ENCODE measurements at regions not wholly inside any gene's neighbourhood (a gene's known extent, or its start where the extent isn't known, plus 50 kb on each side); places are given as distances from the start of the nearest gene placed in this dataset.

GRCh38 chr18:78390348-78390951 lies 589.2 kb upstream of the SALL3 start:
- TF ChIP-seq, protein P1, sequence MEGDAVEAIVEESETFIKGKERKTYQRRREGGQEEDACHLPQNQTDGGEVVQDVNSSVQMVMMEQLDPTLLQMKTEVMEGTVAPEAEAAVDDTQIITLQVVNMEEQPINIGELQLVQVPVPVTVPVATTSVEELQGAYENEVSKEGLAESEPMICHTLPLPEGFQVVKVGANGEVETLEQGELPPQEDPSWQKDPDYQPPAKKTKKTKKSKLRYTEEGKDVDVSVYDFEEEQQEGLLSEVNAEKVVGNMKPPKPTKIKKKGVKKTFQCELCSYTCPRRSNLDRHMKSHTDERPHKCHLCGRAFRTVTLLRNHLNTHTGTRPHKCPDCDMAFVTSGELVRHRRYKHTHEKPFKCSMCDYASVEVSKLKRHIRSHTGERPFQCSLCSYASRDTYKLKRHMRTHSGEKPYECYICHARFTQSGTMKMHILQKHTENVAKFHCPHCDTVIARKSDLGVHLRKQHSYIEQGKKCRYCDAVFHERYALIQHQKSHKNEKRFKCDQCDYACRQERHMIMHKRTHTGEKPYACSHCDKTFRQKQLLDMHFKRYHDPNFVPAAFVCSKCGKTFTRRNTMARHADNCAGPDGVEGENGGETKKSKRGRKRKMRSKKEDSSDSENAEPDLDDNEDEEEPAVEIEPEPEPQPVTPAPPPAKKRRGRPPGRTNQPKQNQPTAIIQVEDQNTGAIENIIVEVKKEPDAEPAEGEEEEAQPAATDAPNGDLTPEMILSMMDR (IDR thresholded peaks at IDR 0.05; ENCODE audit: low read length, missing control alignments) = no peak
- DNase-seq (ENCODE audit: low read depth) = no peak
- no peak overlapping the region for H3K4me3 ChIP-seq (replicated peaks; ENCODE audit: low read depth, low read length)

GRCh38 chr18:78390952-78391348 lies 588.7 kb upstream of the SALL3 start:
- TF ChIP-seq, protein P1 (IDR thresholded peaks at IDR 0.05; ENCODE audit: low read length, missing control alignments) = no peak
- no peak overlapping the region for H3K4me3 ChIP-seq (replicated peaks; ENCODE audit: low read depth, low read length)
- no peak for DNase-seq (ENCODE audit: low read depth)

GRCh38 chr18:78393086-78393862 lies 586.3 kb upstream of the SALL3 start:
- TF ChIP-seq, protein P1 (IDR thresholded peaks at IDR 0.05; ENCODE audit: low read length, missing control alignments) = no peak

DNA sequence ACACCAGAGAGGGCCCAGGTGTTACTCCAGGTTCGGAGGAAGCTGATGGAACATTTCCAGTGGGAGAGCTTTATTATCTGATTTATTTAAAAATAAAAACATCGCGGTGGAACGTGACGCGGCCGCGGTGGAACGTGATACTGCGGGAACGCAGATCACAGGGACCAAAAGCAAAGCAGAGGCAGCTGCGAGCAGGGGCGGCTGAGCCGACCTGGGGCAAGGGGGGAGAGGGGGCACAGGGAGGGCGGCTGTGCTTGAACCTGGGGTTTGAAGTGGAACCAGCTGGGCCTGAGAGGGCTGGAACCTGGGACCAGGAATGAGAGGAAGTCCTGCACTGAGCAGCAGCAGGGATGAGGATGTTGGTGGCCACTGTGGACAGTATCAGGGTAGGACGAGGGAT lies 583.5 kb upstream of the SALL3 start:
- TF ChIP-seq, protein P1 (IDR thresholded peaks at IDR 0.05; ENCODE audit: low read length, missing control alignments) = no peak
- no peak for DNase-seq (ENCODE audit: low read depth)
- no peak overlapping the region for H3K4me3 ChIP-seq (replicated peaks; ENCODE audit: low read depth, low read length)

More at GRCh38 chr18:78393086-78393862, 586.3 kb upstream of the SALL3 start:
- no peak for DNase-seq (ENCODE audit: low read depth)
- no peak overlapping the region for H3K4me3 ChIP-seq (replicated peaks; ENCODE audit: low read depth, low read length)

DNA sequence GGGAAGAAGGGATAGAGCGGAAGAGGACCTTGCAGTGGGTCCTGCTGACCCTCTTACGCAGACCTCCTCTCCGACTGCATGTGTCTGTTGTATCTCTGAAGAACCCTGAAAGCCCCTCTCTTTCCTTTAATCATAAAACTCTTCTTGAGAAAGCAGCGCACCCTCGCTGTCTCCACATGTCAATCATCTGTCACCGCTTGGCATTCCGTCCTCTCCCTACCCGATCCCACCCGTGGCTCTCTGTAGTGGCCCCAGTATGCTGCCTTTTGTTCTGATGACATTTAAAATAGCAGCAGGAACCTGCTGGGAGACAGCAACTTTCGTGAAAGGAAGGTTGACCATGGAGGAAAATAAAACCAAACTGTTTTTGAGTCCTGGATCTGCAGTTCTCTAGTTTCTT lies 582.9 kb upstream of the SALL3 start:
- no peak overlapping the region for H3K4me3 ChIP-seq (replicated peaks; ENCODE audit: low read depth, low read length)
- TF ChIP-seq, protein P1 (IDR thresholded peaks at IDR 0.05; ENCODE audit: low read length, missing control alignments) = no peak
- DNase-seq (ENCODE audit: low read depth) = no peak

DNA sequence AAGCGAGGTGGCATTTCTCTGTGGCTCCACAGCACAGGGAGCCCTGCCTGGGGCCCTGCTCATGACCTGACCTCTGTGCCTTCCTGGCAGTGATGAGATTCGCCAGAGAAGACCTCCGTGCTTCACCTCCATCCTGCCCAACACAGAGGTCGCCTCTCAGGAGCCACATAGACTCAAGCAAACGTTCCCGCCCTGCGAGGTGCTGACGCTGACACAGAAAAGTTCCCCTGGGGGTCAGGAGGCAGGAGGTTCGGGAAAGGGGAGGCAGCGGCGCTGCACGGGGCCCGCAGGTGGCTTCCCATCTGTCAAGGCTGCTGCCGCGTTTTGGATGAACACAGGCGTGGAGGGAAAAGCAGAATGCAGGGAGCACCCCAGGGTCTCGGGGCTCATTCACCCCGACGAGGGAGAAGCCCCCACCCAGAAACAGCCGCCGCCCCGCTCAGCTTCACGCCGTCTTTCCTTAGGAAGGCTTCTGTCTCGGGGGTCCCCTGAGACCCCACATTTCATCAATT lies 579.6 kb upstream of the SALL3 start:
- DNase-seq (ENCODE audit: low read depth) = no peak
- TF ChIP-seq, protein P1 (IDR thresholded peaks at IDR 0.05; ENCODE audit: low read length, missing control alignments) = no peak
- H3K4me3 ChIP-seq (replicated peaks; ENCODE audit: low read depth, low read length) = no peak overlapping the region

Data from fibroblast of pulmonary artery (primary cell).